ENCODE measurements at regions not wholly inside any gene's neighbourhood (a gene's known extent, or its start where the extent isn't known, plus 50 kb on each side); places are given as distances from the start of the nearest gene placed in this dataset.
"Not testable (repeated sequence)": the region's sequence is repeated elsewhere in the genome, so short reads cannot be mapped to it uniquely, and the experiment has no call there.

- intact Hi-C loops (cut with DNase I): no loop called here
Measured at GRCh38 chr16:16985707-16986106, 485.1 kb downstream of the XYLT1 start.

GRCh38 chr16:16988963-16989362, 481.8 kb downstream of the XYLT1 start:
- intact Hi-C loops (cut with DNase I): no loop called here
- no peak for DNase-seq

More at GRCh38 chr16:16985707-16986106, 485.1 kb downstream of the XYLT1 start:
- DNase-seq: no peak

- intact Hi-C loops (cut with DNase I): no loop called here
- no peak for DNase-seq
Measured at GRCh38 chr16:16989368-16989767, 481.4 kb downstream of the XYLT1 start.

- no peak for DNase-seq
- intact Hi-C loops (cut with DNase I): no loop called here
Measured at GRCh38 chr16:16991711-16992110, 479.0 kb downstream of the XYLT1 start.

- intact Hi-C loops (cut with DNase I): no loop called here
- no peak for DNase-seq
Measured at GRCh38 chr16:16992975-16993765, 477.6 kb downstream of the XYLT1 start.

GRCh38 chr16:16994831-16995230, 475.9 kb downstream of the XYLT1 start:
- DNase-seq: no peak
- intact Hi-C loops (cut with DNase I): no loop called here

GRCh38 chr16:16996827-16997226, 473.9 kb downstream of the XYLT1 start:
- intact Hi-C loops (cut with DNase I): no loop called here
- DNase-seq: no peak

- DNase-seq: no peak
- intact Hi-C loops (cut with DNase I): no loop called here
Measured at GRCh38 chr16:16997349-16997748, 473.4 kb downstream of the XYLT1 start.

GRCh38 chr16:17001471-17001870, 469.3 kb downstream of the XYLT1 start:
- no peak for DNase-seq
- intact Hi-C loops (cut with DNase I): no loop called here

GRCh38 chr16:17002565-17002964, 468.2 kb downstream of the XYLT1 start:
- DNase-seq: no peak
- intact Hi-C loops (cut with DNase I): no loop called here

GRCh38 chr16:17005963-17006362, 464.8 kb downstream of the XYLT1 start:
- DNase-seq; intact Hi-C loops (cut with DNase I): not testable (repeated sequence)

- intact Hi-C loops (cut with DNase I): no loop called here
- DNase-seq: no peak
Measured at GRCh38 chr16:17011712-17012111, 459.0 kb downstream of the XYLT1 start.

GRCh38 chr16:17013038-17013437, 457.7 kb downstream of the XYLT1 start:
- intact Hi-C loops (cut with DNase I): no loop called here
- DNase-seq: no peak

GRCh38 chr16:17014484-17015121, 456.2 kb downstream of the XYLT1 start:
- intact Hi-C loops (cut with DNase I): no loop called here
- DNase-seq: no peak

GRCh38 chr16:17015702-17016101, 455.1 kb downstream of the XYLT1 start:
- no peak for DNase-seq
- intact Hi-C loops (cut with DNase I): no loop called here

GRCh38 chr16:17017442-17017841, 453.3 kb downstream of the XYLT1 start:
- DNase-seq: no peak
- intact Hi-C loops (cut with DNase I): no loop called here

- no peak for DNase-seq
- intact Hi-C loops (cut with DNase I): no loop called here
Measured at GRCh38 chr16:17018585-17018939, 452.2 kb downstream of the XYLT1 start.

- intact Hi-C loops (cut with DNase I): no loop called here
- DNase-seq: no peak
Measured at GRCh38 chr16:17019366-17019765, 451.4 kb downstream of the XYLT1 start.

- intact Hi-C loops (cut with DNase I): no loop called here
- no peak for DNase-seq
Measured at GRCh38 chr16:17023606-17024005, 447.2 kb downstream of the XYLT1 start.

- DNase-seq: no peak
- intact Hi-C loops (cut with DNase I): no loop called here
Measured at GRCh38 chr16:17024514-17024913, 446.2 kb downstream of the XYLT1 start.

- DNase-seq: no peak
Measured at GRCh38 chr16:17026600-17027242, 444.0 kb downstream of the XYLT1 start.

More at GRCh38 chr16:17026600-17027242, 444.0 kb downstream of the XYLT1 start:
- intact Hi-C loops (cut with DNase I): no loop called here
